Body of pancreas (tissue), 4 donors: ENCODE measurements at regions not wholly inside any gene's neighbourhood (a gene's known extent, or its start where the extent isn't known, plus 50 kb on each side); places are given as distances from the start of the nearest gene placed in this dataset.

Experiments
- POLR2A ChIP-seq, 3 donors: fragments of 450-650 bp; IDR thresholded peaks; one replicate each; pipeline ENCODE4 v1.6.1; 2016; ENCODE audit warnings: antibody characterized with exemption in 3 of 3, mild to moderate bottlenecking in 2 of 3
- TF ChIP-seq, protein P1 (sequence below), 7 experiments: fragments of 450-650 bp in 4 of 7; fragments of 200-600 bp in 3 of 7; sonication (generic) in 3 of 7; IDR thresholded peaks; one replicate each; pipeline ENCODE4 v1.5.1; 2016 to 2019; ENCODE audit warnings: antibody characterized with exemption in 7 of 7

DNA sequence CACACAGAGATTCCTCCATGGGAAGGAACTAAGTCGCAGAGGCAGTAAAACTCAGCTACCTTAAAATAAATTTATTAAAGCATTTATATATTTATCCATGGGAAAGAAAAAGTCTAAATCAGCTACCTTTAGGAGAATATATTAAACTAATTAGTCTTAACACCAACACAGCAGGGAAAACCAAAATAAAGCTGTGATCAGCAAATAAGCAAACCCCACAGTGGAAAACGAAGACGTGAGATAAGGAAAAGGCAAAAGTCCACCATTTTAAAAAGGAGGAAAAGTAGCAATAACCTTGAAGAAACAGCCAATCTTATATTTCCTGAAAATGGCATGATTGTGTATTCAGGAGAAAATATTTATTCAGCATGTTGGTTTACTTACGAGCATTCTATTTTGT is 473.0 kb upstream of the ROBO2 start:
- TF ChIP-seq, protein P1, sequence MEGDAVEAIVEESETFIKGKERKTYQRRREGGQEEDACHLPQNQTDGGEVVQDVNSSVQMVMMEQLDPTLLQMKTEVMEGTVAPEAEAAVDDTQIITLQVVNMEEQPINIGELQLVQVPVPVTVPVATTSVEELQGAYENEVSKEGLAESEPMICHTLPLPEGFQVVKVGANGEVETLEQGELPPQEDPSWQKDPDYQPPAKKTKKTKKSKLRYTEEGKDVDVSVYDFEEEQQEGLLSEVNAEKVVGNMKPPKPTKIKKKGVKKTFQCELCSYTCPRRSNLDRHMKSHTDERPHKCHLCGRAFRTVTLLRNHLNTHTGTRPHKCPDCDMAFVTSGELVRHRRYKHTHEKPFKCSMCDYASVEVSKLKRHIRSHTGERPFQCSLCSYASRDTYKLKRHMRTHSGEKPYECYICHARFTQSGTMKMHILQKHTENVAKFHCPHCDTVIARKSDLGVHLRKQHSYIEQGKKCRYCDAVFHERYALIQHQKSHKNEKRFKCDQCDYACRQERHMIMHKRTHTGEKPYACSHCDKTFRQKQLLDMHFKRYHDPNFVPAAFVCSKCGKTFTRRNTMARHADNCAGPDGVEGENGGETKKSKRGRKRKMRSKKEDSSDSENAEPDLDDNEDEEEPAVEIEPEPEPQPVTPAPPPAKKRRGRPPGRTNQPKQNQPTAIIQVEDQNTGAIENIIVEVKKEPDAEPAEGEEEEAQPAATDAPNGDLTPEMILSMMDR (IDR thresholded peaks at IDR 0.05), result no peak
- no peak for TF ChIP-seq POLR2A (IDR thresholded peaks at IDR 0.05)
